Pulmonary artery endothelial cell (primary cell): ENCODE measurements at regions not wholly inside any gene's neighbourhood (a gene's known extent, or its start where the extent isn't known, plus 50 kb on each side); places are given as distances from the start of the nearest gene placed in this dataset.

Source experiments
- DNase-seq: peaks from one replicate; pipeline ENCODE4 v3.0.0-alpha.2; 2011; ENCODE audit warnings: low read depth, low spot score

DNA sequence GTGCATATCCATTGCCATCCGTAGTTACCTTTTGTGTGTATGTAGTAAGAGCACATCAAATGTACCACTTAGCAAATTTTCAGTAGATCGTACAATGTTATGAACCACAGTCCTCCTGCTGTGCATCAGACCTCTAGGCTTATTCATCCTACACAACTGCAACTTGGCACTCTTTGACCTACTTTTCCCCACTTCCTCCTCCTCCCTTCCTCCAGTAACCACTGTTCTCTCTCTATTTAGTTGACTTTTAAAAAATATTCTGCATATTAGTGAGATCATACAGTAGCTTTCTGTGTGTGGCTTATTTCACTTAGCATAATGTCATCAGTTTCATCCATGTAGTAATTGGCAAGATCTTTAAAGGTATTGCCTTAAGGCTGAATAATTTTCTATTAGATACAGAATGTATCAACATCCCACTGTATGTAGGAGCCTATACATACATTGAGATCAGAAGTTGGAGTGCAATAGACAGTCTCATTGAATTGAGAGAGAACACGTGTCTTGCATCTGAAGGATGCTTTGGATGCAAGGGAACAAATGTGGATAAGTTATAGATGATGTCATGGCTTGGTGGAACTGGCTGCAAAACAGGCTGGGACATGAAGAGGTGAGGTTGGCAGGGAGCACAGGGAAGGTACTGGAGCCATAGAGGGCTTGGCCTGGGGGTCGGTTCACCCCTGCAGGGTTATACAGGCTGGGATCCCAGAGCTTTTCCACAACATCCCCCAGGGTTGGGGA, 83.0 kb upstream of the FAM180A start:
- DNase-seq: no peak

DNA sequence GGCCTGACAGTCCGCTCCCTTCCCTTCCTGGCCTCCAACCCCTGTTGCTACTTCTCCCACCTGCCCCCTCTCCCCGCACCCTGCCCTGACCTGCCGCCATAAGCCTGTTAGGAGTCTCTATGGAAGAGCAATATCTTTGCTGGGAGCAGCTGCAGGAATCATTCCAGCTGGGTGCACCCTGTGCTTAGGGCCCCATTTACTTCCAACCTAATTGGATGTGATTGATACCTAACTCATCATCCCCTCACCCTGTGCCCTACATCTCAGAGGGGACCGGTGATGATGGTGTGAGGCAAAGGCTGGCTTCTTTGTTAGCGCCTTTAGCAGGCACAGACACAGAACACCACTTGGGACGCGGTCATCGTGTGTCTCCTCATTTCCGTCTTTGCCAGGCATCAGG, 80.0 kb upstream of the FAM180A start:
- DNase-seq: no peak

DNA sequence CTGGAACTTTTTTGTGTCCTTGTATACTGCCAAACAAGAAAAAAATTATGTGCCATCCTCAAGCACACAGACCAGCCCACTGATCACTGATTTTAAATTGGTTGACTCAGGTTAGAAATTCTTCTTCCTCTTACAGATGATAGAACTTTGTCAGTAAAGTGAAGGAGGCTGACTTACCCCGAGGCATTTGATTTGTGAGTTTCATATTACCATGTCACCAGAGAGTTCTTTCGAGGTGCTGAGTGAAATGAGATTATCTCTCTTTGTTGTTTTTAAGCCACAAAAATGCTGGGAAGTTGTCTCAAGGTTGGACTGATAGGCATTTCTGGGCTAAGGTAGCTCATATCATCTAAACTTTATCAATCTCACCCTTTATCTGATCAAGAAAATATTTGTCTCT, 78.8 kb upstream of the FAM180A start:
- DNase-seq: no peak

DNA sequence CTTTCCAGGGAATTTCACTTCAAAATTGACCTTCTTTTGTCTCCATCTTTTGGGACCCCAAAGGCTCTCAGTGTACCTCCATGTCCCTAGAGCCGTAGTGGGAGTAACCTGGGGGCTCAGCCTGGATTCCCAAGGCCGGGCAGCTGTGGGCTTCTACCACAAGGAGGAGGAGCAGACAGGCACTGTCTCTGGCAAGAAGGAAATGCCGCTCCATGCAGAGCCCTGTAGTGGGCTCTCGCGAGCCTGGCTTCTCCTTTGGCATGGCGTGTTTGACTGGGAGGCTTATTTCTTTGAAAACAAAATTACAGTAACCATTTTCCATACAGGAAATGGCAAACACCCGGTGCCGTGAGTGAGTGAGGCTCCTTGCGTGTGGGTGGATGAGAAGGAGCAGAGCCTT, 76.8 kb upstream of the FAM180A start:
- DNase-seq: no peak

DNA sequence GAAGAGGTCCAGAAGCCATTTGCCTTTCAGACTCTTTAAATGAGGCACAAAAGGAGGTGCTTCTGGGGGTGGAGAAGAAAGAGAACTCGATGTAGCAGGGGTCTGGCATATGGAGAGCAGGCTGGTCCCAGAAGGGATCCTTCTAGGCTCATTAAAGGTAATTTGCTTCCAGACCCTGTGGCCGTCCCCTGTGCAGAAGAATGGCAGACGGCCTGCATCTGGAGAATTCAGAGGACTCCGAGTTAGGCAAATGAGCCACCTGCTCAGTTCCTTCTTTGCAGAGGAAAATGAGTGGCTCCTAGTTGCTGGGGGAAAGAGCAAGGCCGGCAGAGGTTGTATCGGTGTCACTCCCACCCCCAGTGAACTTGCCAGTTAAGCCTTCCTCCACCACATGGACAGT, 73.8 kb upstream of the FAM180A start:
- DNase-seq: no peak

DNA sequence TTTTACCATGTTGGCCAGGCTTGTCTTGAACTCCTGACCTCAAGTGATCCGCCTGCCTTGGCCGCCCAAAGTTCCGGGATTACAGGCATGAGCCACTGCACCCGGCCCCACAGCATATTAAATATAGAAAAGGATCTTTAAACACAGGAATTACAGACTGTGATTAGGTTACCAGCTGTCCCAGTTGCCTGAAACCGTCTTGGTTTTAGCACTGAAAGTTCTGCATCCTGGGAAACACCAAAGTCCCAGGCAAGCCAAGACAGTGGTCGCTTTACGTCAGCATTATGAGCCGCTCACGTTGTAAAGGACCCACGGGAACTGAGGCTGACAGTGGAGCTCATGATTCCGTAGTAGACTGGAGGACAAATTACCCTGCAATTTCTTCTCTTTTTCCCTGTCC, 69.0 kb upstream of the FAM180A start:
- no peak for DNase-seq

DNA sequence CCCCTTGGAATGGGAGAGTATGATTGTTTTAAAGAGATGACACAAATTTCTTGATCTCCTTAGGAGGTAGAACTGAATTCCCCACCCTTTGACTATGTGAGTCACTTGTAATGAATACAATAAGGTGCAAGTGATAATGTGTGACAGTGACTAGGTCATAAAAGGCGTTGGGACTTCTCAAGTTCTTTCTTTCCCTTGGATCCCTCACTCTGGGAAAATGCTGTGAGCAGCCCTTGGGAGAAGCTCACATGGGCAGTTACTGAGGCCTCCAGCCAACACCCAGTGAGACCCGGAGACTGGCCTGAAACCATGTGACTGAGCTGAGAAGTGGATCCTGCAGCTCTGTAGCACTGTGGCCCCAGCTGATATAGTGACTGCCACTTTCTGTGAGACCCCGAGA, 66.4 kb upstream of the FAM180A start:
- no peak for DNase-seq

DNA sequence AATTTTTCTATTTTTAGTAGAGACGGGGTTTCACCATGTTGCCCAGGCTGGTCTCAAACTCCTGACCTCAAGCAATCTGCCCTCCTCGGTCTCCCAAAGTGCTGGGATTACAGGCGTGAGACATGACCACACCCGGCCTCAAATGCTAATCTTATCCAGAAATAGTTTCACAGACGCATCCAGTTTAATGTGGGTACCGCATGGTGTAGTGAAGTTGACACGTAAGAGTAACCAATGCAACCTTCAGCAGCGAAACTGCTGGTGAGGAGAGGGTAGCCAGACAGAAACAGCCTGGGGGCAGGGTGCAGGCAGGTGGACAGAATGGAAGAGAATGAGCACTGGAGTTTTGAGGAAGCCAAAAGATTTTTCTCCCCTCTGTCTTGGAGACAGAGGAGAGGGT, 63.5 kb upstream of the FAM180A start:
- no peak for DNase-seq

DNA sequence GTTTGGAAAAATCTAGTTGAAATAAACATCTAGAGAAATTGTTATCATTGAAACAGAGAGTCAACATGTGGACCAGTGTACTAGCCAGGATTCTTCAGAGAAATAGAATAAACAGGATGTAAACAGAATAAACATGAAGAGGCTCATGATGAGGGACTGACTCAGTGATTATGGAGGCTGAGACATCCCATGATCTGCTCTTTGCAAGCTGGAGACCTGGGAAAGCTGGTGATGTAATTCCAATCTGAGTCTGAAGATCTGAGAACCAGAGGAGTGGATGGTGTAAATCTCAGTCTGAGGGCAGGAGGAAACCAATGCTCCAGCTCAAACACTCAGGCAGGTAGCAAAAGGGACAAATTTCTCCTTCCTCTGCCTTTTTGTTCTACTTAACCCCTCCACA, 62.9 kb upstream of the FAM180A start:
- DNase-seq: no peak

DNA sequence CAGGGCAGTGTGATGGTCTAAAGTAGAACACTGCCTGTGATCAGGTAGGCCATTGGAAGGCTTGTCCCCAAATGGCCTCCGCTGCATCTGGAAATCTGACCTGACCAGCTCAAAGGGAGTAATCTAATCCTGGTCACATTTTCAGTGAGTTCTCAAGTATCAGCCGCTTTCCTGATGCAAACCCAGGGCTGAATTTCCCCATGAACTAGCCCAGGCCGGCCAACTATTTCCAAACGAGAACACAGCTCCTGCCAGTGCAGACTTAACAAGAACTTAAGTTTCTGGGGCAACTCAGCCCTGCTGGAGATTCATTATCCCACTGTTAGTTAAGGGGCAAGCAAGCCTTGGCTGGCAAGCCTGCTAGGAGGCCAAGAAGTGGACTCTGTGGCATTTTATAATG, 59.6 kb upstream of the FAM180A start:
- DNase-seq: no peak

DNA sequence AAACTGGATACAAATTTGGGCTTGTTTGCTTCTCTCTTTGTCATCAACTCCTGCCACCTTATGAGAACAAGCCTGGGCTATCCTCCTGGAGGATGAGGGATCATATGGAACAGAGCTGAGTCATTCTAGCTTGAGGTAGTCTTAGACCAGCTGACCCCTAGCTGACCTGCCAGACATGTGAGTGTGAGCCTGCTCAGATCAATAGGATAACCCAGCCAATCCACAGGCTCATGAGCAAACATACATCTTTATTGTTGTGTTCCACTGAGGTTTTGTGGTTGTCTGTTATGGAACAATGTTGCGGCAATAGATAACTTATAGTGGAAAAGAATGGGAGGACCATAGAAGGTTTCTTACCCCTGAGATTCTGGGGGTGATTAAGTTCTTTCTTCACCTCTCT, 54.5 kb upstream of the FAM180A start:
- no peak for DNase-seq

DNA sequence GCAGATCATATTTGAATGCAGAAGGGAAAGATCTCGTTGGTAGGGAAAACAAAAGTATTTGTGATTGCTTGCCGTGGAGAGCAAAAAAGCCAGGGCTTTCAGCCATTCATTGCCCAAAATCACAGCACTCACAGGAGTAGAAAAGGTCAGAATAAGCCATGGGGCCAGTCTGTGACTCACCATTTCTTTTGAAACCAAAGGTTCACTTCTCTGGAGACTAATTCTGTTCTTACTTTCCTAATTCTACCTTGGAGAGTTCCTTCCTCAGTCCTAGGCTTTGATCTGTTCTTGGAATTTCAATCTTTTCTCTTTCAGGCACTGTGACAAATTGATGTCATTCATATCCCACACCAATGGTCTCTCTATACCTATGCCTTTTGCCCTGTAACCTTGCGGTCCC, 54.1 kb upstream of the FAM180A start:
- DNase-seq: no peak

DNA sequence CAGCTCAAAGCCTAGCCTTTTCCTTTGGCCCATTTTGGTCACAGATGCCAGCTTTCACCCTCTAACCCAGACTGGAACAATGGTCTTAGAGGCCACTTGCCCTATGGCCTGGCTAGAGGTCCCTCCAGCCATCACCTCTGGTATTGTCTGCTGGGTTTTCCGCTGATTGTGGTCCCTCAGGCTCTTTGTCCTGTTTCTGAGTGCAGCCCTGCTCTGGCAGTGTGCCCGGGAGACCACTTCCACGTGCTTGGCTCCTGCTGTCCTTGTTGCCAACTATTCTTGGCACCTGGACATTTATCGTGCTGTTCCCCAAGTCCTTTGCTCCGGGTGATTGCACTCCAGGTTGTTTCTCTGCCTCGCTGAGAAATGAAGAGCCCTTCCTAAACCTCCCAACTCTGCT, 53.3 kb upstream of the FAM180A start:
- no peak for DNase-seq

DNA sequence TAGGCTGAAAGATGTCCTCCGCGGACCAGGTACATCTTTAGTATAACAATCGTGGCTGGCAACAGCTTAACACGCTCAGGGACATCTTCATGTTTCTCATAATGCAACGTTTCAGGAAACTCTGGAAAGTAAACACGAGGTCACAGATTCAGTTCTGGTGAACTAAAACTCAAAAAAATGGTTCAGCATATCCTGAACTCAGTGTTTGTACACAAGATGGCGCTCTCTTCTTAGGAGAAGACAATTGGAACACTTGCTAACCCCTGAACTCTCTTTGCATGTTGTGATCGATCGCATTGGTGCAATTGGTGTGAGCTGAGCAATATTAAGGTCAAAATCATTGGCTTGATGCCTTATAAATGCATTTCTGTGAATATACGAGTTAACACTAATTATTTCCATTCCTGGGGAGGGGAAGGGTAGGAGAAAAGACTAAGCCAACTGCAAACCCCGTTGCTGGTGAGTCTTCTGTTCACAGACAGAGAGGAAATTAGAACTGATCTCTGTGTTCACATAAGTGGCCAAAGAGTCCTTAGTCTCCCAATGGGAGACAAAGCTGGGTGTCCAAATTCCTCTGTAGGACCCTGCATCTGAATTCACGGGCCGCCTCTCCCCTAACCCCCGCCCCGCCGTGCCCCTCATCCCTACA, 52.6 kb upstream of the FAM180A start:
- peak; percentile 15 for DNase-seq

DNA sequence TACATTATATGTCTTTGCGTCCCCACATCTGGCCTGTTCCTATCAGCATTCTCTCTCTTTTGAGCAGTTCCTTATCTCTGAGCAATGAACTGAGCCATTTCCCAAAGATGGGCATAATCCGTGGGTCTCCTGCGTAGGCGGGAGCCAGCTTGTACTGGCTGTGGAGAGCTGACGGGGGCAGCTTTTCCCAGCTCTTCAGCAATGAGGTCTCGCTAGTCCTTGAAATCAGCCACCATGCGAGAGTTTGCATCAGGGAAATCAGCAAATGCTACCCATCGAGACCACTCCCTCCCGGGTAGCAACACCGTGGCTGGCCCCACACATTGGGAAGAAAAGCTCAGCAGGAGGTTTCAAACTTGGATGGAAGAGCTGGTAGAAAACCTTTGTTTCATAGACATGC, 51.9 kb upstream of the FAM180A start:
- no peak for DNase-seq

DNA sequence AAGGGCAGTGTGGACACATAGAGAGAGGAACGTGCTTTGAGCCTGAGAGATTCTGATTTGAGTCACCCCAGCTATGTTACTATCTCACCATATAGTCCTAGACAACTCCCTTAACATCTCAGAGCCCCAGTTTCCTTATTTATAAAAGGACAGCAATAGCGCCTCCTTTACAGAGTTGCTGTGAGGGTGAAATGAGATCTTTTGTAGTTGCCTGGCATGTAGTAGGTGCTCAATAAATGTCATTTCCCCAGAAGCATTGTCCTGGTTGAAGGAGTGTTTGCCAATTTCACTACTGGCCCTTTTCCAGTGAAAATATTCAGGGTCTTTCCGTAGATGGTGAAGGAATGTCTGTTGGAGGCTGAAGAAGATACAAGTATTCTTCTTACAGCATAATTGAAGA, 51.3 kb upstream of the FAM180A start:
- DNase-seq: no peak
